H1 (cell line): ENCODE measurements at regions not wholly inside any gene's neighbourhood (a gene's known extent, or its start where the extent isn't known, plus 50 kb on each side); places are given as distances from the start of the nearest gene placed in this dataset.

ENCODE experiments used
- CTCF ChIA-PET: fragments of 300-600 bp; sonication (Branson Sonifier 250); formaldehyde crosslinking; loops from one replicate; lab custom pipeline; 2021; ENCODE audit not compliant: partially characterized antibody; lab: Charles Lee
- POLR2A ChIA-PET: fragments of 300-600 bp; sonication (Branson Sonifier 250); formaldehyde crosslinking; loops from one replicate; lab custom pipeline; 2021; ENCODE audit warnings: inconsistent platforms; ENCODE audit not compliant: partially characterized antibody; lab: Charles Lee
- DNase-seq, 2 experiments: peaks; one replicate each; pipeline versions ENCODE4 v3.0.0 to v3.0.0-alpha.2; 2010 to 2022; ENCODE audit warnings: low spot score in 2 of 2, low read depth in 1 of 2, mixed read lengths in 1 of 2
- FAIRE-seq: peaks from 2 replicates; lab custom pipeline; 2011; peaks lifted over from hg19 to GRCh38; lab: Jason Lieb, UNC
- H2AFZ ChIP-seq: 2 replicates; pipeline ENCODE4 v1.8.1; 2012; ENCODE audit warnings: low read length, inconsistent platforms
- H2AK5ac ChIP-seq: 2 replicates; pipeline ENCODE4 v1.6.1; 2013; ENCODE audit warnings: low read depth, low read length
- H2BK120ac ChIP-seq: replicated peaks from 2 replicates; pipeline ENCODE3; 2013; ENCODE audit warnings: low read depth, low read length, inconsistent platforms
- H2BK12ac ChIP-seq: 2 replicates; pipeline ENCODE4 v1.6.1; 2013; ENCODE audit warnings: low read depth, low read length
- H2BK15ac ChIP-seq: 2 replicates; pipeline ENCODE4 v1.6.1; 2013; ENCODE audit warnings: low read length
- H2BK20ac ChIP-seq: 2 replicates; pipeline ENCODE4 v1.6.1; 2013; ENCODE audit warnings: low read length
- H2BK5ac ChIP-seq: 2 replicates; pipeline ENCODE4 v1.6.1; 2013; ENCODE audit warnings: low read depth, low read length
- H3K14ac ChIP-seq: 2 replicates; pipeline ENCODE4 v1.6.1; 2013; ENCODE audit warnings: inconsistent platforms; ENCODE audit not compliant: insufficient read length
- H3K18ac ChIP-seq: 2 replicates; pipeline ENCODE4 v1.6.1; 2013; ENCODE audit warnings: low read length; ENCODE audit errors: extremely low read depth
- H3K23ac ChIP-seq: 2 replicates; pipeline ENCODE4 v1.6.1; 2013; ENCODE audit warnings: inconsistent platforms; ENCODE audit not compliant: insufficient read length
- H3K23me2 ChIP-seq: 2 replicates; pipeline ENCODE4 v1.6.1; 2013; ENCODE audit warnings: low read depth, low read length
- H3K27ac ChIP-seq: 2 replicates; pipeline ENCODE4 v1.6.1; 2011; ENCODE audit warnings: low read depth, low read length, inconsistent platforms
- H3K27me3 ChIP-seq, 4 experiments: replicated peaks in 1 of 4; 1 replicate in 1 of 4; 2 replicates in 3 of 4; pipeline versions ENCODE4 v1.6.1 to v1.8.1; 2011 to 2013; ENCODE audit warnings: low read length in 3 of 4, mild to moderate bottlenecking in 3 of 4, inconsistent platforms in 2 of 4, mixed read lengths in 2 of 4, moderate library complexity in 1 of 4; ENCODE audit not compliant: control insufficient read depth in 3 of 4, insufficient read depth in 3 of 4; ENCODE audit errors: extremely low read depth in 1 of 4
- H3K36me3 ChIP-seq, 4 experiments: 2 replicates each; pipeline versions ENCODE4 v1.6.1 to v1.8.1; 2011 to 2013; ENCODE audit warnings: mild to moderate bottlenecking in 4 of 4, low read length in 3 of 4, moderate library complexity in 2 of 4, control low read depth in 1 of 4, inconsistent platforms in 1 of 4; ENCODE audit not compliant: insufficient read depth in 4 of 4, control insufficient read depth in 2 of 4
- H3K4ac ChIP-seq: replicated peaks from 2 replicates; pipeline ENCODE3; 2013; ENCODE audit warnings: low read length, low read depth, mixed read lengths, inconsistent platforms; ENCODE audit not compliant: insufficient read length
- H3K4me1 ChIP-seq, 4 experiments: replicated peaks in 1 of 4; 1 replicate in 1 of 4; 2 replicates in 3 of 4; pipeline versions ENCODE4 v1.6.1 to v1.8.1; 2011 to 2013; ENCODE audit warnings: low read length in 3 of 4, inconsistent platforms in 2 of 4, mixed read lengths in 1 of 4; ENCODE audit not compliant: insufficient read depth in 4 of 4, control insufficient read depth in 3 of 4
- H3K4me2 ChIP-seq, 2 experiments: 2 replicates each; pipeline versions ENCODE4 v1.6.1 to v1.8.1; 2011 to 2013; ENCODE audit warnings: low read depth in 2 of 2, low read length in 2 of 2, control low read depth in 1 of 2, inconsistent platforms in 1 of 2, mild to moderate bottlenecking in 1 of 2; ENCODE audit not compliant: insufficient read depth in 1 of 2
- H3K4me3 ChIP-seq, 4 experiments: fragments of 200-600, 300-600 bp in 1 of 4; sonication (generic), shearing (Covaris generic), sonication (Bioruptor Twin) in 1 of 4; 2 replicates each; pipeline versions ENCODE4 v1.5.1 to v1.8.1; 2011 to 2016; ENCODE audit warnings: low read length in 4 of 4, low read depth in 3 of 4, control low read depth in 2 of 4, inconsistent platforms in 2 of 4, mild to moderate bottlenecking in 2 of 4, mixed read lengths in 1 of 4, moderate library complexity in 1 of 4; ENCODE audit not compliant: insufficient read depth in 2 of 4; ENCODE audit errors: extremely low read depth in 1 of 4
- H3K56ac ChIP-seq: replicated peaks from 2 replicates; pipeline ENCODE3; 2013; ENCODE audit warnings: low read depth, mild to moderate bottlenecking, mixed read lengths, low read length, inconsistent platforms; ENCODE audit not compliant: insufficient read length
- H3K79me1 ChIP-seq: 2 replicates; pipeline ENCODE4 v1.6.1; 2013; ENCODE audit warnings: low read depth, low read length, control low read depth
- H3K79me2 ChIP-seq, 2 experiments: 2 replicates each; pipeline versions ENCODE4 v1.6.1 to v1.8.1; 2012 to 2013; ENCODE audit warnings: low read length in 2 of 2, mild to moderate bottlenecking in 2 of 2, inconsistent platforms in 1 of 2; ENCODE audit not compliant: insufficient read depth in 2 of 2, control insufficient read depth in 1 of 2
- H3K9ac ChIP-seq, 4 experiments: replicated peaks in 1 of 4; 1 replicate in 1 of 4; 2 replicates in 3 of 4; pipeline versions ENCODE4 v1.6.1 to v1.8.1; 2011 to 2013; ENCODE audit warnings: low read depth in 3 of 4, low read length in 3 of 4, control low read depth in 2 of 4, mild to moderate bottlenecking in 2 of 4, moderate library complexity in 2 of 4, inconsistent platforms in 1 of 4; ENCODE audit errors: extremely low read depth in 1 of 4
- H3K9me3 ChIP-seq, 2 experiments: 2 replicates each; pipeline versions ENCODE4 v1.6.1 to v1.8.1; 2012 to 2013; ENCODE audit warnings: mild to moderate bottlenecking in 2 of 2, moderate library complexity in 2 of 2, control low read depth in 1 of 2, inconsistent platforms in 1 of 2, low read depth in 1 of 2, low read length in 1 of 2, mixed read lengths in 1 of 2; ENCODE audit not compliant: insufficient read depth in 2 of 2
- H4K20me1 ChIP-seq, 2 experiments: replicated peaks in 1 of 2; 2 replicates each; pipeline versions ENCODE3 to v1.8.1; 2011 to 2013; ENCODE audit warnings: inconsistent platforms in 2 of 2, low read length in 2 of 2, mild to moderate bottlenecking in 1 of 2; ENCODE audit not compliant: insufficient read depth in 2 of 2, control insufficient read depth in 1 of 2
- H4K5ac ChIP-seq: 2 replicates; pipeline ENCODE4 v1.6.1; 2013; ENCODE audit warnings: low read length, low read depth, mixed read lengths, inconsistent platforms; ENCODE audit not compliant: insufficient read length
- H4K8ac ChIP-seq: 2 replicates; pipeline ENCODE4 v1.8.0; 2013; ENCODE audit warnings: mild to moderate bottlenecking, moderate library complexity, low read length, inconsistent platforms; ENCODE audit not compliant: insufficient read depth; ENCODE audit errors: extremely low read depth
- H4K91ac ChIP-seq: replicated peaks from 2 replicates; pipeline ENCODE3; 2013; ENCODE audit warnings: low read length, mixed read lengths, inconsistent platforms; ENCODE audit not compliant: insufficient read length
- CTBP2 ChIP-seq: IDR thresholded peaks from 2 replicates; pipeline ENCODE4 v1.7.0; 2011; ENCODE audit warnings: borderline replicate concordance, mild to moderate bottlenecking, moderate library complexity, mixed read lengths, low read length; ENCODE audit not compliant: insufficient read depth, insufficient read length
- E2F6 ChIP-seq: IDR thresholded peaks from 2 replicates; pipeline ENCODE4 v1.6.1; 2012; ENCODE audit warnings: inconsistent platforms
- YY1 ChIP-seq: IDR thresholded peaks from 2 replicates; pipeline ENCODE4 v1.6.1; 2011; ENCODE audit warnings: low read depth, mild to moderate bottlenecking, low read length
- WGBS, 2 experiments: shearing (Covaris generic) in 1 of 2; methylation state at CpG; one replicate each; pipeline versions ENCODE4 v1.1.6 to v1.1.7; 2013 to 2015; ENCODE audit warnings: low lambda C conversion rate in 2 of 2, mixed read lengths in 2 of 2, inconsistent platforms in 1 of 2, low coverage in 1 of 2, missing lambda C conversion rate in 1 of 2; ENCODE audit not compliant: insufficient replicate concordance in 2 of 2, insufficient coverage in 1 of 2, insufficient read length in 1 of 2; ENCODE audit errors: extremely low coverage in 1 of 2, missing lambda C conversion rate in 1 of 2; 5-methylcytosine and 5-hydroxymethylcytosine counted together

GRCh38 chr4:15366721-15367120 is 61.1 kb upstream of the C1QTNF7 start:
- Histone ChIP-seq H3K56ac (no peak overlapping the region), H4K20me1 (no peaks in the 10 kb centered on the region), H3K4me1 (no peaks in the 10 kb centered on the region), H3K9me3 (no peaks in the 10 kb centered on the region), H3K27me3 (no peaks in the 10 kb centered on the region), H3K18ac (no peak overlapping the region), H3K4ac (no peak overlapping the region), H2BK12ac (no peak overlapping the region), H3K36me3 (no peaks in the 10 kb centered on the region), H3K23me2 (no peaks in the 10 kb centered on the region), H2BK15ac (no peak overlapping the region), H4K91ac (no peak overlapping the region), H2AFZ (no peak overlapping the region), H3K9ac (no peak overlapping the region), H3K4me3 (no peak overlapping the region), H4K5ac (no peak overlapping the region), H2BK120ac (no peak overlapping the region), H2BK5ac (no peak overlapping the region), H2BK20ac (no peak overlapping the region), H3K23ac (no peak overlapping the region), H4K8ac (no peak overlapping the region), H2AK5ac (no peak overlapping the region), H3K79me2 (no peaks in the 10 kb centered on the region), H3K27ac (no peak overlapping the region), H3K4me2 (no peak overlapping the region), H3K79me1 (no peaks in the 10 kb centered on the region), H3K14ac (no peak overlapping the region)
- ChIA-PET POLR2A (no interaction called here), CTCF (no interaction called here)
- FAIRE-seq = no peak
- 80% methylated on average over 1 of the region's 1 CpG; no CpG with 5 or more reads in 1 of the 2 experiments for WGBS, 2 experiments
- DNase-seq = no peak
- TF ChIP-seq YY1 = no peak
- TF ChIP-seq E2F6 = no peak
- no peak for TF ChIP-seq CTBP2
